ENCODE measurements at regions not wholly inside any gene's neighbourhood (a gene's known extent, or its start where the extent isn't known, plus 50 kb on each side); places are given as distances from the start of the nearest gene placed in this dataset.

- DNase-seq, result no peak
Measured at GRCh38 chr6:150537893-150538292, 61.8 kb upstream of the PLEKHG1 start.

GRCh38 chr6:150539111-150539510, 60.6 kb upstream of the PLEKHG1 start:
- DNase-seq, result no peak

GRCh38 chr6:150539568-150539967, 60.1 kb upstream of the PLEKHG1 start:
- DNase-seq, result no peak

GRCh38 chr6:150541576-150541975, 58.1 kb upstream of the PLEKHG1 start:
- no peak for DNase-seq

GRCh38 chr6:150543178-150543577, 56.5 kb upstream of the PLEKHG1 start:
- DNase-seq, result no peak

- no peak for DNase-seq
Measured at GRCh38 chr6:150544793-150545192, 54.9 kb upstream of the PLEKHG1 start.

- no peak for DNase-seq
Measured at GRCh38 chr6:150546457-150546856, 53.2 kb upstream of the PLEKHG1 start.

- no peak for DNase-seq
Measured at GRCh38 chr6:150547502-150548222, 52.0 kb upstream of the PLEKHG1 start.

GRCh38 chr6:150548330-150548729, 51.4 kb upstream of the PLEKHG1 start:
- DNase-seq, result no peak

- DNase-seq, result no peak
Measured at GRCh38 chr6:150549007-150549406, 50.7 kb upstream of the PLEKHG1 start.

GRCh38 chr6:150549674-150550101, 50.0 kb upstream of the PLEKHG1 start:
- DNase-seq, result no peak
